SK-N-SH (cell line): ENCODE measurements at regions not wholly inside any gene's neighbourhood (a gene's known extent, or its start where the extent isn't known, plus 50 kb on each side); places are given as distances from the start of the nearest gene placed in this dataset.

Source experiments
- POLR2AphosphoS5 ChIP-seq: IDR thresholded peaks from 2 replicates; pipeline ENCODE4 v1.6.1; 2012; ENCODE audit warnings: low read depth, low read length
- SIN3A ChIP-seq: IDR thresholded peaks from 2 replicates; pipeline ENCODE4 v1.6.1; 2012; ENCODE audit warnings: low read depth, mild to moderate bottlenecking, low read length, moderate library complexity, borderline replicate concordance
- TF ChIP-seq, protein P1 (sequence below): IDR thresholded peaks from 2 replicates; pipeline ENCODE4 v1.4.0; 2012; ENCODE audit warnings: low read depth

- no peak for TF ChIP-seq SIN3A
- TF ChIP-seq, protein P1, sequence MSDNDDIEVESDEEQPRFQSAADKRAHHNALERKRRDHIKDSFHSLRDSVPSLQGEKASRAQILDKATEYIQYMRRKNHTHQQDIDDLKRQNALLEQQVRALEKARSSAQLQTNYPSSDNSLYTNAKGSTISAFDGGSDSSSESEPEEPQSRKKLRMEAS, result no peak
- no peak for TF ChIP-seq POLR2AphosphoS5
These were observed 621.9 kb downstream of the DTWD2 start for GRCh38 chr5:118366429-118366828.
